OCI-LY1 (cell line): ENCODE measurements at regions not wholly inside any gene's neighbourhood (a gene's known extent, or its start where the extent isn't known, plus 50 kb on each side); places are given as distances from the start of the nearest gene placed in this dataset.

Experiments
- EZH2 ChIP-seq: fragments of 200-600 bp; sonication (generic), shearing (Covaris generic); IDR thresholded peaks from 2 replicates; pipeline ENCODE4 v1.8.0; 2017; ENCODE audit warnings: borderline replicate concordance, mixed run types, mild to moderate bottlenecking, antibody characterized with exemption, low read length, moderate library complexity, mixed read lengths
- TF ChIP-seq, protein P1 (sequence below): fragments of 200-600 bp; sonication (generic), shearing (Covaris generic); IDR thresholded peaks from 2 replicates; pipeline ENCODE4 v1.5.1; 2017; ENCODE audit warnings: mild to moderate bottlenecking, antibody characterized with exemption, low read length, moderate library complexity, mixed read lengths

DNA sequence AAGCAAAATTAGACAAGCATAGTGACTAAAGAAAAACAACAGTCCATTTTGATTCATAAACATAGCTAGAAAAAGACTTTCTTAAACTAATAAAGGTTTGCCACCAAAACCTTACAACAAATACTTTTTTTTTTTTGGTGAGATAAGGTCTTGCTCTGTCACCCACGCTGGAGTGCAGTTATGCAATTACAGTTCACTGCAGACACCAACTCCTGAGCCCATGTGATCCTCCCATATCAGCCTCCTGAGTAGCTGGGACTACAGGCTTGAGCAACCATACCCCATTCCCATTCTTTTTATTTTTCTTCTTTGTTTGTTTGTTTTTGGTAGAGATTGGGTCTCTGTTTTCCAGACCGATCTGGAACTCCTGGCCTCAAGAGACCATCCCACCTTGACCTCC lies 247.2 kb upstream of the ADGRL3 start:
- TF ChIP-seq, protein P1, sequence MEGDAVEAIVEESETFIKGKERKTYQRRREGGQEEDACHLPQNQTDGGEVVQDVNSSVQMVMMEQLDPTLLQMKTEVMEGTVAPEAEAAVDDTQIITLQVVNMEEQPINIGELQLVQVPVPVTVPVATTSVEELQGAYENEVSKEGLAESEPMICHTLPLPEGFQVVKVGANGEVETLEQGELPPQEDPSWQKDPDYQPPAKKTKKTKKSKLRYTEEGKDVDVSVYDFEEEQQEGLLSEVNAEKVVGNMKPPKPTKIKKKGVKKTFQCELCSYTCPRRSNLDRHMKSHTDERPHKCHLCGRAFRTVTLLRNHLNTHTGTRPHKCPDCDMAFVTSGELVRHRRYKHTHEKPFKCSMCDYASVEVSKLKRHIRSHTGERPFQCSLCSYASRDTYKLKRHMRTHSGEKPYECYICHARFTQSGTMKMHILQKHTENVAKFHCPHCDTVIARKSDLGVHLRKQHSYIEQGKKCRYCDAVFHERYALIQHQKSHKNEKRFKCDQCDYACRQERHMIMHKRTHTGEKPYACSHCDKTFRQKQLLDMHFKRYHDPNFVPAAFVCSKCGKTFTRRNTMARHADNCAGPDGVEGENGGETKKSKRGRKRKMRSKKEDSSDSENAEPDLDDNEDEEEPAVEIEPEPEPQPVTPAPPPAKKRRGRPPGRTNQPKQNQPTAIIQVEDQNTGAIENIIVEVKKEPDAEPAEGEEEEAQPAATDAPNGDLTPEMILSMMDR = no peak
- no peak for TF ChIP-seq EZH2
